Mesendoderm (in vitro differentiated cells): ENCODE measurements at regions not wholly inside any gene's neighbourhood (a gene's known extent, or its start where the extent isn't known, plus 50 kb on each side); places are given as distances from the start of the nearest gene placed in this dataset.

Source experiments
- DNase-seq: peaks from one replicate; pipeline ENCODE4 v3.0.0; 2013
- H2AK5ac ChIP-seq: 2 replicates; pipeline ENCODE4 v1.6.1; 2013; ENCODE audit warnings: low read length, inconsistent platforms
- H2BK120ac ChIP-seq: 2 replicates; pipeline ENCODE4 v1.6.1; 2013; ENCODE audit warnings: low read depth, mild to moderate bottlenecking, low read length, moderate library complexity, mixed read lengths
- H2BK15ac ChIP-seq: replicated peaks from 2 replicates; pipeline ENCODE4 v1.6.1; 2013; ENCODE audit warnings: low read depth, mild to moderate bottlenecking, moderate library complexity
- H2BK5ac ChIP-seq: 2 replicates; pipeline ENCODE4 v1.6.1; 2013; ENCODE audit warnings: low read length, inconsistent platforms
- H3K18ac ChIP-seq: 2 replicates; pipeline ENCODE4 v1.6.1; 2013; ENCODE audit warnings: mild to moderate bottlenecking, low read length, mixed read lengths
- H3K23ac ChIP-seq: one replicate; pipeline ENCODE4 v1.6.1; 2013; ENCODE audit warnings: low read length
- H3K27ac ChIP-seq: 2 replicates; pipeline ENCODE4 v1.5.1; 2013; ENCODE audit warnings: low read depth, mild to moderate bottlenecking, inconsistent platforms, low read length, moderate library complexity
- H3K27me3 ChIP-seq: 2 replicates; pipeline ENCODE4 v1.6.1; 2013; ENCODE audit warnings: low read length, control low read depth, mild to moderate bottlenecking, inconsistent platforms; ENCODE audit not compliant: insufficient read depth, poor library complexity
- H3K36me3 ChIP-seq: 2 replicates; pipeline ENCODE4 v1.6.1; 2013; ENCODE audit warnings: low read length, inconsistent platforms; ENCODE audit not compliant: control insufficient read depth, insufficient read depth
- H3K4ac ChIP-seq: one replicate; pipeline ENCODE4 v1.6.1; 2013; ENCODE audit warnings: low read depth, mild to moderate bottlenecking, low read length, moderate library complexity
- H3K4me1 ChIP-seq: 2 replicates; pipeline ENCODE4 v1.6.1; 2013; ENCODE audit warnings: low read depth, low read length, inconsistent platforms; ENCODE audit not compliant: control insufficient read depth
- H3K4me2 ChIP-seq: 2 replicates; pipeline ENCODE4 v1.6.1; 2013; ENCODE audit warnings: low read length
- H3K4me3 ChIP-seq: 2 replicates; pipeline ENCODE4 v1.5.1; 2013; ENCODE audit warnings: mild to moderate bottlenecking, low read length
- H3K56ac ChIP-seq: one replicate; pipeline ENCODE4 v1.6.1; 2013; ENCODE audit warnings: low read length
- H3K79me1 ChIP-seq: 2 replicates; pipeline ENCODE4 v1.6.1; 2013; ENCODE audit warnings: low read length, inconsistent platforms
- H3K79me2 ChIP-seq: 2 replicates; pipeline ENCODE4 v1.6.1; 2013; ENCODE audit warnings: mild to moderate bottlenecking, low read length; ENCODE audit not compliant: control insufficient read depth, insufficient read depth
- H3K9ac ChIP-seq: 2 replicates; pipeline ENCODE4 v1.6.1; 2013; ENCODE audit warnings: low read length, inconsistent platforms
- H4K5ac ChIP-seq: one replicate; pipeline ENCODE4 v1.6.1; 2013; ENCODE audit warnings: low read length
- H4K8ac ChIP-seq: one replicate; pipeline ENCODE4 v1.6.1; 2013; ENCODE audit warnings: low read depth, mild to moderate bottlenecking, control low read depth, low read length, moderate library complexity
- WGBS: extraction: QIAGEN DNeasy Blood & Tissue Kit; methylation state at CpG from one replicate; pipeline ENCODE4 v1.1.7; 2013; ENCODE audit warnings: low lambda C conversion rate, missing lambda C conversion rate; ENCODE audit not compliant: insufficient coverage; ENCODE audit errors: extremely low coverage; 5-methylcytosine and 5-hydroxymethylcytosine counted together

GRCh38 chr22:49530671-49531367, 296.9 kb downstream of the BRD1 start:
- Histone ChIP-seq H3K79me2 (no peaks in the 10 kb centered on the region), H3K56ac (no peak overlapping the region), H3K18ac (no peak overlapping the region), H2BK15ac (no peak overlapping the region), H4K5ac (no peak overlapping the region), H3K9ac (no peak overlapping the region), H3K27ac (no peak overlapping the region), H3K4me3 (no peak overlapping the region), H3K27me3 (no peaks in the 10 kb centered on the region), H3K4ac (no peak overlapping the region), H2BK120ac (no peak overlapping the region), H3K23ac (no peak overlapping the region), H2AK5ac (no peak overlapping the region), H3K4me1 (no peaks in the 10 kb centered on the region), H3K4me2 (no peak overlapping the region), H4K8ac (no peak overlapping the region), H3K79me1 (no peaks in the 10 kb centered on the region), H2BK5ac (no peak overlapping the region), H3K36me3 (no peaks in the 10 kb centered on the region)
- WGBS: no CpG with 5 or more reads among the region's 19 CpGs
- DNase-seq: no peak

GRCh38 chr22:49528420-49528720, 299.3 kb downstream of the BRD1 start:
- Histone ChIP-seq H3K27ac (no peak overlapping the region), H3K18ac (no peak overlapping the region), H3K56ac (no peak overlapping the region), H2AK5ac (no peak overlapping the region), H2BK5ac (no peak overlapping the region), H4K8ac (no peak overlapping the region), H3K79me1 (no peaks in the 10 kb centered on the region), H3K4ac (no peak overlapping the region), H3K4me1 (no peaks in the 10 kb centered on the region), H3K79me2 (no peaks in the 10 kb centered on the region), H2BK120ac (no peak overlapping the region), H3K9ac (no peak overlapping the region), H3K36me3 (no peaks in the 10 kb centered on the region), H4K5ac (no peak overlapping the region), H3K27me3 (no peaks in the 10 kb centered on the region), H3K4me2 (no peak overlapping the region), H2BK15ac (no peak overlapping the region), H3K23ac (no peak overlapping the region), H3K4me3 (no peak overlapping the region)
- WGBS: no CpG with 5 or more reads among the region's 6 CpGs
- no peak for DNase-seq

DNA sequence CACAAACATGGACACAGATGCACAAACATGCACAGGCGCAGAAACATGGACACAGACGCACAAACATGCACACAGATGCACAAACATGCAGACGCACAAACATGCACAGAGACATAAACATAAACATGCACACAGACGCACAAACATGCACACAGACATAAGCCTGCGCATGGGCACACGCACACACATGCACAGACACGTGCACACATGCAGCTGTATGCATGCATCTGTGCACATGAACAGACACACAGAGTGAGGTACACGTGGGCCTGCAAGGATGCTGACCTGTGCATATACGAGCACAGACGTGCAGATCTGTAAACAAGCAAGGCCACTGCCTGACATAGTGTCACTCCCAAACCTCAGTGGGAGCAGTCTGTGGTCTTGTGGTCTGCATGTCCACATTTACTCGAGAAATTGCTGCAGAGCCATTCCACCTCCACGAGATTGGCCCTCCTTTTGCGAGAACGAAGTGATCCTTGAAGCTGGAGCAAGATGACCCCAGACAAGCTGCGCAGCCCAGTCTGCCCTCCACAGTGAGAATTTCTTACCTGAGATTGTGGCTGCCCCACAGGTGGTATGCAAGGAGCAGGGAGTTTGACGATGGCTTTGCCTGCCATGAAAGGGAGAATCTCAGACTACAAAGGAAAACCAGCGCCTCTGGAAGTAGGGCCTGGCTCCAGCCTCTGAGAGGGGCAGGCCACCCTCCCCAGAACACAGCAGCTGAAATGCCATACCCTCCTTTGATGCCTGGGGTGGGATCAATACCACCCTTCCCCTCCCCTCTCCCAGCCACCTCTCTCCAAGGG, 299.9 kb downstream of the BRD1 start:
- WGBS: no CpG with 5 or more reads among the region's 17 CpGs
- H3K4me3 ChIP-seq: no peak overlapping the region
- H3K18ac ChIP-seq: no peak overlapping the region
- no peak overlapping the region for H4K8ac ChIP-seq
- no peaks in the 10 kb centered on the region for H3K79me2 ChIP-seq
- H4K5ac ChIP-seq: no peak overlapping the region
- H3K27ac ChIP-seq: no peak overlapping the region
- no peak overlapping the region for H3K4ac ChIP-seq
- no peak overlapping the region for H3K56ac ChIP-seq
- no peaks in the 10 kb centered on the region for H3K79me1 ChIP-seq
- H3K23ac ChIP-seq: peak overlapping the region; percentile 60
- H3K9ac ChIP-seq: no peak overlapping the region
- no peak overlapping the region for H2AK5ac ChIP-seq
- H3K4me2 ChIP-seq: no peak overlapping the region
- no peak for DNase-seq
- no peak overlapping the region for H2BK120ac ChIP-seq
- no peak overlapping the region for H2BK5ac ChIP-seq
- no peaks in the 10 kb centered on the region for H3K4me1 ChIP-seq
- H2BK15ac ChIP-seq: no peak overlapping the region
- no peaks in the 10 kb centered on the region for H3K27me3 ChIP-seq
- no peaks in the 10 kb centered on the region for H3K36me3 ChIP-seq

- Histone ChIP-seq H3K27ac (no peak overlapping the region), H2AK5ac (no peak overlapping the region), H3K18ac (no peak overlapping the region), H3K4me2 (no peak overlapping the region), H4K5ac (no peak overlapping the region), H3K79me2 (no peaks in the 10 kb centered on the region), H4K8ac (no peak overlapping the region), H3K56ac (no peak overlapping the region), H3K9ac (no peak overlapping the region), H3K79me1 (no peaks in the 10 kb centered on the region), H3K27me3 (no peaks in the 10 kb centered on the region), H3K4ac (no peak overlapping the region), H2BK120ac (no peak overlapping the region), H3K4me3 (no peak overlapping the region), H3K36me3 (no peaks in the 10 kb centered on the region), H3K23ac (no peak overlapping the region), H2BK15ac (no peak overlapping the region), H2BK5ac (no peak overlapping the region), H3K4me1 (no peaks in the 10 kb centered on the region)
- no peak for DNase-seq
- no CpG with 5 or more reads among the region's 14 CpGs for WGBS
Observed at GRCh38 chr22:49525801-49526535, 301.7 kb downstream of the BRD1 start.

DNA sequence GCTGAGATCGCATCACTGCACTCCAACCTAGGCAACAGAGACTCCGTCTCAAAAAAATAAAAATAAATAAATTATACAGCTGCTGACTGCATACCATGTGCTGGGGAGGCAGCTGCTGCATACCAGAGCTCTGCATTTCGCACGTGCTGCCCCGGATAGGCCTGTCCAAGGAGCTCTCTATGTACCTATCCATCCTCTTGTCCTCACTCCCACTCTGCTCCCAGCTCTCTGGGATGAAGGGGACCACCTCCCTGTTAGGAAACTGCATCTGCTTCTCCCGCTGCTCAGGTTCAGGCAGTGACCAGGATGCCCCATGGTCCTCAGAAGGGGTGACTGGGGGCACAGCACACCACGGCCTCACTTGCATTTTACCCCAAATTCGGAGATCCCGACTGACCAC, 302.3 kb downstream of the BRD1 start:
- Histone ChIP-seq H3K27ac (no peak overlapping the region), H3K36me3 (no peaks in the 10 kb centered on the region), H3K4me1 (no peaks in the 10 kb centered on the region), H2BK5ac (no peak overlapping the region), H3K4ac (no peak overlapping the region), H2AK5ac (no peak overlapping the region), H3K4me2 (no peak overlapping the region), H3K79me2 (no peaks in the 10 kb centered on the region), H2BK120ac (no peak overlapping the region), H3K79me1 (no peaks in the 10 kb centered on the region), H4K5ac (no peak overlapping the region), H3K23ac (no peak overlapping the region), H2BK15ac (no peak overlapping the region), H3K9ac (no peak overlapping the region), H3K18ac (no peak overlapping the region), H3K27me3 (no peaks in the 10 kb centered on the region), H3K4me3 (no peak overlapping the region), H3K56ac (no peak overlapping the region), H4K8ac (no peak overlapping the region)
- DNase-seq: no peak
- no CpG with 5 or more reads among the region's 9 CpGs for WGBS
